Hepatocyte (in vitro differentiated cells): ENCODE measurements at regions not wholly inside any gene's neighbourhood (a gene's known extent, or its start where the extent isn't known, plus 50 kb on each side); places are given as distances from the start of the nearest gene placed in this dataset.

ENCODE experiments used
- CTCF ChIP-seq: fragments of 200-600 bp; sonication (generic); IDR thresholded peaks from 2 replicates; pipeline ENCODE4 v1.5.1; 2016; ENCODE audit warnings: antibody characterized with exemption, mild to moderate bottlenecking; ENCODE audit not compliant: poor library complexity
- EZH2 ChIP-seq: fragments of 200-600 bp; sonication (generic); IDR thresholded peaks from 2 replicates; pipeline ENCODE4 v1.6.1; 2016; ENCODE audit warnings: antibody characterized with exemption, mild to moderate bottlenecking, borderline replicate concordance
- EZH2phosphoT487 ChIP-seq: fragments of 200-600 bp; sonication (generic); IDR thresholded peaks from one replicate; pipeline ENCODE4 v1.6.1; 2018; ENCODE audit warnings: antibody characterized with exemption, mild to moderate bottlenecking, low read depth, moderate library complexity; ENCODE audit not compliant: unreplicated experiment, severe bottlenecking

GRCh38 chr17:55561973-55562495, 50.8 kb upstream of the SMIM36 start:
- no peak for TF ChIP-seq CTCF
- no peak for TF ChIP-seq EZH2
- no peak for TF ChIP-seq EZH2phosphoT487
